ENCODE measurements at regions not wholly inside any gene's neighbourhood (a gene's known extent, or its start where the extent isn't known, plus 50 kb on each side); places are given as distances from the start of the nearest gene placed in this dataset.

DNA sequence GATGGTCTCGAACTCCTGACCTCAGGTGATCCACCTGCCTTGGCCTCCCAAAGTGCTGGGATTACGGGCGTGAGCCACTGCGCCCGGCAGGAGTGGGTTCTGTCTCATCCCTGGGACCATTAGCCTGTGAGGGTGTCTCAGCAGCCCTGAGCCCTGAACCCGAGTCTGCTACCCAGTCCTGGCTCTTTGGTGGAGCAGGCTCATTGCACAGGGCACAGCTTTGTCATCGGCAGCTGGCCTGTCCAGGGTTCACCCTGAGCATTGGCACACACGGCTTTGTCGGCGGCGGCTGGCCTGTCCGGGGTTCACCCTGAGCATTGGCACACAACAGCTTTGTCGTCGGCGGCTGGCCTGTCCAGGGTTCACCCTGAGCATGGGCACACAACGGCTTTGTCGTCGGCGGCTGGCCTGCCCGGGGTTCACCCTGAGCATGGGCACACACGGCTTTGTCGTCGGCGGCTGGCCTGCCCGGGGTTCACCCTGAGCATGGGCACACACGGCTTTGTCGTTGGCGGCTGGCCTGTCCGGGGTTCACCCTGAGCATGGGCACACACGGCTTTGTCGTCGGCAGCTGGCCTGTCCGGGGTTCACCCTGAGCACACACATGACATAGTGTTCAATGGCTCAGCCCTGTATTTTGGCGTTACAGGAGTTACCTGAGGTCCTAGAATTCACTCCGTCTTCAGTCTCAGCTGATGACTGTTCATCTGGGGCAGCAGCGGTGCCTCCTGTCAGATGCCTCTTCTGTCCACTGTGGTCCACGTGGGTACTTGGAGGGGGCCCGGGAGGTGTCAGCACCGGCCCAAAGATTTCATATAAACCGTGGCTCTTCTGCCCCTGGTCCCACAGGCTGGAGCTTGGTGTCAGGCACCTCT, 1082.5 kb downstream of the BRD1 start:
- Histone ChIP-seq H3K4me1 (ENCODE audit: insufficient read depth, low read length) (no peaks in the 10 kb centered on the region), H3K27ac (ENCODE audit: low read depth, low read length) (no peak overlapping the region), H3K9ac (ENCODE audit: low read length) (no peak overlapping the region), H3K9me3 (ENCODE audit: low read length) (no peaks in the 10 kb centered on the region), H3K27me3 (ENCODE audit: control insufficient read depth in 1 of 2, insufficient read depth in 2 of 2, low read length in 2 of 2) (no peaks in the 10 kb centered on the region), H3K4me3 (ENCODE audit: low read depth in 1 of 2, low read length in 2 of 2) (no peak overlapping the region), H3K36me3 (ENCODE audit: insufficient read depth, low read length) (no peaks in the 10 kb centered on the region)

DNA sequence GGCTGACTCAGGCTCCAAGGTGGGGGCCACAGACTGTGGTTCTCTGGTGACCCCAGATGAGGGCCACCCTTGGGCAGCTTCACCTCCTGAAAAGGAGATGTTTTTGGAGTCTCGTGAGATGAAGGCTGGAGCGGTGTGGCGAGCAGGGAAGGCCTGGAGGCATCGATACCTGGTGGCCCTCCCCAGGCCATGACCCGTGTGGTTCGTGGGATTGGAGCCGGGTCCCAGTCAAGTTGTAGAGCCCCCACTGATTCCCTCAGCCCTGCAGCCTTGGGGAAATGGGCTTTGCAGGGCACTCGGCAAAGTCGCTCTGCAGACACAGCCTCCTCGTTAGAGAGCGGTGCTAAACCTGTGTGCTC, 1083.4 kb downstream of the BRD1 start:
- no peaks in the 10 kb centered on the region for H3K27me3 ChIP-seq (ENCODE audit: control insufficient read depth in 1 of 2, insufficient read depth in 2 of 2, low read length in 2 of 2)
- no peak overlapping the region for H3K9ac ChIP-seq (ENCODE audit: low read length)
- no peaks in the 10 kb centered on the region for H3K9me3 ChIP-seq (ENCODE audit: low read length)
- H3K4me1 ChIP-seq (ENCODE audit: insufficient read depth, low read length) = no peaks in the 10 kb centered on the region
- H3K36me3 ChIP-seq (ENCODE audit: insufficient read depth, low read length) = no peaks in the 10 kb centered on the region
- no peak overlapping the region for H3K4me3 ChIP-seq (ENCODE audit: low read depth in 1 of 2, low read length in 2 of 2)
- no peak overlapping the region for H3K27ac ChIP-seq (ENCODE audit: low read depth, low read length)

- H3K27me3 ChIP-seq (ENCODE audit: control insufficient read depth in 1 of 2, insufficient read depth in 2 of 2, low read length in 2 of 2) = no peaks in the 10 kb centered on the region
Observed at GRCh38 chr22:48743601-48744282, 1083.9 kb downstream of the BRD1 start.

DNA sequence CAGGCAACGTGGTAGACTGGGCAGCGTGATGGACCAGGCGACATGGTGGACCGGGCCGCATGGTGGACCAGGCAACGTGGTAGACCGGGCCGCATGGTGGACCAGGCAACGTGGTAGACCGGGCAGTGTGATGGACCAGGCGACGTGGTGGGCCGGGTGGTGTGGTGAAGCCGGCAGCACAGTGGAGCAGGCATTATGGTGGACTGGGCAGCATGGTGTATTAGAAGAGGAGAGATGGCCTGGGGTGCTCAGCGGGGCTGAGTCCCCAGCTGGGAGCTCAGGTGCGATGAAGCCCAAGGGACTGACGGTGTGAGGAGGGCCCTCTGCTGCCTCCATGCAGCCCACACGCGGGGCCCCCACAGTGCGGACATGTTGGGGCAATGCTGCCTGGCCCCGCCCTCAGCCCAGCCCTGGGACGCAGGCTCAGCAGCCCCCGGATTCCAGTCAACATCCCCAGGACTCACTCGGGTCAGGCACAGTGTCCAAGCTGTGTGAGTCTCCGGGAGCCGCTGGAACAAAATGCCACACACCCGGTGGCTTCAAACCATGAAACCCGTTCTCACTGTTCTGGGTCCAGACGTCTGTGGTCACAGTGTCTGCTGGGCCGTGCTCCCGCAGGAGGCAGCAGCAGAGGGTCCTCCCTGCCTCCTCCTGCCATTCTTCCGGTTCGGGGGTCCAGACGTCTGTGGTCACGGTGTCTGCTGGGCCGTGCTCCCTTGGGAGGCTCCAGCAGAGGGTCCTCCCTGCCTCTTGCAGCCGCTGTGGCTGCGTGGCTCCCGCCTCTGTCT, 1084.9 kb downstream of the BRD1 start:
- Histone ChIP-seq H3K4me1 (ENCODE audit: insufficient read depth, low read length) (no peaks in the 10 kb centered on the region), H3K4me3 (ENCODE audit: low read depth in 1 of 2, low read length in 2 of 2) (no peak overlapping the region), H3K9ac (ENCODE audit: low read length) (no peak overlapping the region), H3K9me3 (ENCODE audit: low read length) (no peaks in the 10 kb centered on the region), H3K27ac (ENCODE audit: low read depth, low read length) (no peak overlapping the region), H3K36me3 (ENCODE audit: insufficient read depth, low read length) (no peaks in the 10 kb centered on the region), H3K27me3 (ENCODE audit: control insufficient read depth in 1 of 2, insufficient read depth in 2 of 2, low read length in 2 of 2) (no peaks in the 10 kb centered on the region)

More at GRCh38 chr22:48743601-48744282, 1083.9 kb downstream of the BRD1 start:
- Histone ChIP-seq H3K27ac (ENCODE audit: low read depth, low read length) (no peak overlapping the region), H3K9ac (ENCODE audit: low read length) (no peak overlapping the region), H3K36me3 (ENCODE audit: insufficient read depth, low read length) (no peaks in the 10 kb centered on the region), H3K4me1 (ENCODE audit: insufficient read depth, low read length) (no peaks in the 10 kb centered on the region), H3K4me3 (ENCODE audit: low read depth in 1 of 2, low read length in 2 of 2) (no peak overlapping the region), H3K9me3 (ENCODE audit: low read length) (no peaks in the 10 kb centered on the region)

GRCh38 chr22:48742191-48742555, 1085.5 kb downstream of the BRD1 start:
- no peaks in the 10 kb centered on the region for H3K36me3 ChIP-seq (ENCODE audit: insufficient read depth, low read length)
- no peaks in the 10 kb centered on the region for H3K9me3 ChIP-seq (ENCODE audit: low read length)
- no peaks in the 10 kb centered on the region for H3K27me3 ChIP-seq (ENCODE audit: control insufficient read depth in 1 of 2, insufficient read depth in 2 of 2, low read length in 2 of 2)
- H3K9ac ChIP-seq (ENCODE audit: low read length) = no peak overlapping the region
- no peaks in the 10 kb centered on the region for H3K4me1 ChIP-seq (ENCODE audit: insufficient read depth, low read length)
- H3K27ac ChIP-seq (ENCODE audit: low read depth, low read length) = no peak overlapping the region
- H3K4me3 ChIP-seq (ENCODE audit: low read depth in 1 of 2, low read length in 2 of 2) = no peak overlapping the region

- no peak overlapping the region for H3K9ac ChIP-seq (ENCODE audit: low read length)
- H3K9me3 ChIP-seq (ENCODE audit: low read length) = no peaks in the 10 kb centered on the region
- no peaks in the 10 kb centered on the region for H3K36me3 ChIP-seq (ENCODE audit: insufficient read depth, low read length)
- H3K4me3 ChIP-seq (ENCODE audit: low read depth in 1 of 2, low read length in 2 of 2) = no peak overlapping the region
- no peaks in the 10 kb centered on the region for H3K4me1 ChIP-seq (ENCODE audit: insufficient read depth, low read length)
- H3K27ac ChIP-seq (ENCODE audit: low read depth, low read length) = no peak overlapping the region
- H3K27me3 ChIP-seq (ENCODE audit: control insufficient read depth in 1 of 2, insufficient read depth in 2 of 2, low read length in 2 of 2) = no peaks in the 10 kb centered on the region
Observed at GRCh38 chr22:48741540-48741939, 1086.1 kb downstream of the BRD1 start.

- Histone ChIP-seq H3K36me3 (ENCODE audit: insufficient read depth, low read length) (no peaks in the 10 kb centered on the region), H3K4me3 (ENCODE audit: low read depth in 1 of 2, low read length in 2 of 2) (no peak overlapping the region), H3K9ac (ENCODE audit: low read length) (no peak overlapping the region), H3K27ac (ENCODE audit: low read depth, low read length) (no peak overlapping the region), H3K9me3 (ENCODE audit: low read length) (no peaks in the 10 kb centered on the region), H3K27me3 (ENCODE audit: control insufficient read depth in 1 of 2, insufficient read depth in 2 of 2, low read length in 2 of 2) (no peaks in the 10 kb centered on the region), H3K4me1 (ENCODE audit: insufficient read depth, low read length) (no peaks in the 10 kb centered on the region)
Observed at GRCh38 chr22:48740731-48741405, 1086.8 kb downstream of the BRD1 start.

DNA sequence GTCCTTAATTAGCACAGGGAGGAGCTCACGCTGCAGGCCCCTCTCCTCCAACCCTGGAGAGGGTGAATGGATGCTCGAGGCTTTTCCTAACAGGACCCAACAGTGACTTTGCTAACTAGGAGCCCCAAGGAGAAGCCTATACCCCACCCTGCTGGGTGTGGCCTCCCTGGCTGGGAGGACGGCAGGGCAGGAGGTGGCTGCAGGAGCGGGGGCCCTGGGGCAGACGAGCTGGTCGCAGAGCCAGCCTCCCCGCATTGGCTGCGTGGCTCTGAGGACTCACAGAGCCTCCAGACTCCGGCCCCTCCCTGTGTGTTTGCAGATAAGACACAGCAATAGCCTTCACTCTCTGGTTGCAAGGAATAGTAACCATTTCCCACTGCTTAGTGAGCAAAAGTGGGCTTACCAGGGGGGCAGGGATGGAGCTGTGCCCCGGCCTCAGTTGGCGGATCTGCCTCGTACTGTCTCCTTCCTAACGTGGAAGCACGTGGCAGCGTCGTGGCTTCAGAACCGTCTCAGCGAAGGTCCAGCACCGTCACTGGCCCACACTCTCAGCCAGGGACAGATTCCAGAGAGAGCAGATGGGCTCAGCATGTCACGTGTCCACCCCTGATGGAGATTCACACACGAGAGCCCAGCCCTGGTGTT, 1087.5 kb downstream of the BRD1 start:
- H3K4me3 ChIP-seq (ENCODE audit: low read depth in 1 of 2, low read length in 2 of 2) = no peak overlapping the region
- H3K27ac ChIP-seq (ENCODE audit: low read depth, low read length) = no peak overlapping the region
- no peaks in the 10 kb centered on the region for H3K9me3 ChIP-seq (ENCODE audit: low read length)
- H3K27me3 ChIP-seq (ENCODE audit: control insufficient read depth in 1 of 2, insufficient read depth in 2 of 2, low read length in 2 of 2) = no peaks in the 10 kb centered on the region
- no peak overlapping the region for H3K9ac ChIP-seq (ENCODE audit: low read length)
- no peaks in the 10 kb centered on the region for H3K36me3 ChIP-seq (ENCODE audit: insufficient read depth, low read length)
- no peaks in the 10 kb centered on the region for H3K4me1 ChIP-seq (ENCODE audit: insufficient read depth, low read length)

GRCh38 chr22:48739348-48740085, 1088.2 kb downstream of the BRD1 start:
- Histone ChIP-seq H3K36me3 (ENCODE audit: insufficient read depth, low read length) (no peaks in the 10 kb centered on the region), H3K4me1 (ENCODE audit: insufficient read depth, low read length) (no peaks in the 10 kb centered on the region)

GRCh38 chr22:48738204-48738980, 1089.3 kb downstream of the BRD1 start:
- Histone ChIP-seq H3K4me3 (ENCODE audit: low read depth in 1 of 2, low read length in 2 of 2) (no peak overlapping the region), H3K36me3 (ENCODE audit: insufficient read depth, low read length) (no peaks in the 10 kb centered on the region), H3K27me3 (ENCODE audit: control insufficient read depth in 1 of 2, insufficient read depth in 2 of 2, low read length in 2 of 2) (no peaks in the 10 kb centered on the region), H3K4me1 (ENCODE audit: insufficient read depth, low read length) (no peaks in the 10 kb centered on the region), H3K9ac (ENCODE audit: low read length) (no peak overlapping the region), H3K9me3 (ENCODE audit: low read length) (no peaks in the 10 kb centered on the region), H3K27ac (ENCODE audit: low read depth, low read length) (no peak overlapping the region)

More at GRCh38 chr22:48739348-48740085, 1088.2 kb downstream of the BRD1 start:
- Histone ChIP-seq H3K27me3 (ENCODE audit: control insufficient read depth in 1 of 2, insufficient read depth in 2 of 2, low read length in 2 of 2) (no peaks in the 10 kb centered on the region), H3K9me3 (ENCODE audit: low read length) (no peaks in the 10 kb centered on the region), H3K9ac (ENCODE audit: low read length) (no peak overlapping the region), H3K27ac (ENCODE audit: low read depth, low read length) (no peak overlapping the region), H3K4me3 (ENCODE audit: low read depth in 1 of 2, low read length in 2 of 2) (no peak overlapping the region)
